ENCODE measurements at regions not wholly inside any gene's neighbourhood (a gene's known extent, or its start where the extent isn't known, plus 50 kb on each side); places are given as distances from the start of the nearest gene placed in this dataset.

GRCh38 chr10:9603972-9604371 lies 1413.7 kb upstream of the CELF2 start:
- no peak for DNase-seq (ENCODE audit: low read depth in 2 of 2)

- DNase-seq (ENCODE audit: low read depth in 2 of 2): no peak
Observed at GRCh38 chr10:9605231-9605630, 1412.4 kb upstream of the CELF2 start.

- DNase-seq (ENCODE audit: low read depth in 2 of 2): no peak
Observed at GRCh38 chr10:9608602-9609001, 1409.1 kb upstream of the CELF2 start.

- DNase-seq (ENCODE audit: low read depth in 2 of 2): no peak
Observed at GRCh38 chr10:9613338-9614075, 1404.2 kb upstream of the CELF2 start.

GRCh38 chr10:9615189-9615588 lies 1402.5 kb upstream of the CELF2 start:
- DNase-seq (ENCODE audit: low read depth in 2 of 2): no peak

GRCh38 chr10:9621216-9621615 lies 1396.5 kb upstream of the CELF2 start:
- no peak for DNase-seq (ENCODE audit: low read depth in 2 of 2)

GRCh38 chr10:9625304-9625703 lies 1392.4 kb upstream of the CELF2 start:
- DNase-seq (ENCODE audit: low read depth in 2 of 2): no peak

- DNase-seq (ENCODE audit: low read depth in 2 of 2): no peak
Observed at GRCh38 chr10:9634466-9634865, 1383.2 kb upstream of the CELF2 start.

GRCh38 chr10:9635691-9636090 lies 1382.0 kb upstream of the CELF2 start:
- no peak for DNase-seq (ENCODE audit: low read depth in 2 of 2)

GRCh38 chr10:9636216-9636615 lies 1381.5 kb upstream of the CELF2 start:
- no peak for DNase-seq (ENCODE audit: low read depth in 2 of 2)

GRCh38 chr10:9643782-9644181 lies 1373.9 kb upstream of the CELF2 start:
- DNase-seq (ENCODE audit: low read depth in 2 of 2): no peak

- no peak for DNase-seq (ENCODE audit: low read depth in 2 of 2)
Observed at GRCh38 chr10:9645404-9645803, 1372.3 kb upstream of the CELF2 start.

GRCh38 chr10:9645928-9646600 lies 1371.6 kb upstream of the CELF2 start:
- no peak for DNase-seq (ENCODE audit: low read depth in 2 of 2)

GRCh38 chr10:9654261-9654660 lies 1363.4 kb upstream of the CELF2 start:
- no peak for DNase-seq (ENCODE audit: low read depth in 2 of 2)

GRCh38 chr10:9656386-9656785 lies 1361.3 kb upstream of the CELF2 start:
- no peak for DNase-seq (ENCODE audit: low read depth in 2 of 2)

- DNase-seq (ENCODE audit: low read depth in 2 of 2): no peak
Observed at GRCh38 chr10:9656996-9657395, 1360.7 kb upstream of the CELF2 start.

- DNase-seq (ENCODE audit: low read depth in 2 of 2): no peak
Observed at GRCh38 chr10:9657530-9657929, 1360.1 kb upstream of the CELF2 start.

GRCh38 chr10:9668411-9668810 lies 1349.3 kb upstream of the CELF2 start:
- no peak for DNase-seq (ENCODE audit: low read depth in 2 of 2)

- DNase-seq (ENCODE audit: low read depth in 2 of 2): no peak
Observed at GRCh38 chr10:9670911-9671310, 1346.8 kb upstream of the CELF2 start.

GRCh38 chr10:9681655-9682054 lies 1336.0 kb upstream of the CELF2 start:
- no peak for DNase-seq (ENCODE audit: low read depth in 2 of 2)

GRCh38 chr10:9682802-9683201 lies 1334.9 kb upstream of the CELF2 start:
- no peak for DNase-seq (ENCODE audit: low read depth in 2 of 2)

- DNase-seq (ENCODE audit: low read depth in 2 of 2): no peak
Observed at GRCh38 chr10:9684186-9684585, 1333.5 kb upstream of the CELF2 start.

GRCh38 chr10:9685596-9685995 lies 1332.1 kb upstream of the CELF2 start:
- no peak for DNase-seq (ENCODE audit: low read depth in 2 of 2)

GRCh38 chr10:9688711-9689110 lies 1329.0 kb upstream of the CELF2 start:
- no peak for DNase-seq (ENCODE audit: low read depth in 2 of 2)
